Coronary artery (tissue), 2 donors: ENCODE measurements at regions not wholly inside any gene's neighbourhood (a gene's known extent, or its start where the extent isn't known, plus 50 kb on each side); places are given as distances from the start of the nearest gene placed in this dataset.

Experiments
- DNase-seq: peaks from one replicate; pipeline ENCODE4 v3.0.0-alpha.2; 2017; ENCODE audit warnings: low spot score
- H3K27ac ChIP-seq, 2 donors: fragments of 200-600 bp; sonication (generic); one replicate each; pipeline ENCODE4 v1.5.1; 2016 to 2019
- H3K4me3 ChIP-seq: fragments of 200-600 bp; sonication (generic); 2 replicates; pipeline ENCODE4 v1.5.1; 2016; ENCODE audit warnings: mild to moderate bottlenecking, moderate library complexity
- TF ChIP-seq, protein P1 (sequence below): fragments of 200-600 bp; sonication (generic); IDR thresholded peaks from one replicate; pipeline ENCODE4 v1.5.1; 2019; ENCODE audit warnings: antibody characterized with exemption

DNA sequence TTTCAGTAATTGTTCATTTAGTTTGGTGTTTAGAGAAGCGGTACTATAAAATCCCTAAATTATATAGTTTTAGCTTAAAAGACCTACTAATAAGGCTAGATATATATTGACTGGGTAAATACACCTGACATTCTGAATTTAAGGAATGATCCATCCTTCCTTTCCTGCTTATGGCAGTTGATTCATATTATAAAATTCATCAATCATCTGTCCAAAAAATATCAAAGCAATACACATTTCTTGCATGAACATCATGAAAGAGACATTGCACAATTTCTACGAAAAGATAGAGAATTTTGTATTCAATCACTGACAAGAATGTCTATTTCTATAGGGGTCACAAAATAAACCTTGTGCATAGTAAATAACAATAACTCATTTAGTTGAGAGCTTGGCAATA is 514.9 kb downstream of the SLITRK6 start:
- no peak overlapping the region for H3K4me3 ChIP-seq
- H3K27ac ChIP-seq: no peak overlapping the region
- no peak for DNase-seq
- TF ChIP-seq, protein P1, sequence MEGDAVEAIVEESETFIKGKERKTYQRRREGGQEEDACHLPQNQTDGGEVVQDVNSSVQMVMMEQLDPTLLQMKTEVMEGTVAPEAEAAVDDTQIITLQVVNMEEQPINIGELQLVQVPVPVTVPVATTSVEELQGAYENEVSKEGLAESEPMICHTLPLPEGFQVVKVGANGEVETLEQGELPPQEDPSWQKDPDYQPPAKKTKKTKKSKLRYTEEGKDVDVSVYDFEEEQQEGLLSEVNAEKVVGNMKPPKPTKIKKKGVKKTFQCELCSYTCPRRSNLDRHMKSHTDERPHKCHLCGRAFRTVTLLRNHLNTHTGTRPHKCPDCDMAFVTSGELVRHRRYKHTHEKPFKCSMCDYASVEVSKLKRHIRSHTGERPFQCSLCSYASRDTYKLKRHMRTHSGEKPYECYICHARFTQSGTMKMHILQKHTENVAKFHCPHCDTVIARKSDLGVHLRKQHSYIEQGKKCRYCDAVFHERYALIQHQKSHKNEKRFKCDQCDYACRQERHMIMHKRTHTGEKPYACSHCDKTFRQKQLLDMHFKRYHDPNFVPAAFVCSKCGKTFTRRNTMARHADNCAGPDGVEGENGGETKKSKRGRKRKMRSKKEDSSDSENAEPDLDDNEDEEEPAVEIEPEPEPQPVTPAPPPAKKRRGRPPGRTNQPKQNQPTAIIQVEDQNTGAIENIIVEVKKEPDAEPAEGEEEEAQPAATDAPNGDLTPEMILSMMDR: no peak

DNA sequence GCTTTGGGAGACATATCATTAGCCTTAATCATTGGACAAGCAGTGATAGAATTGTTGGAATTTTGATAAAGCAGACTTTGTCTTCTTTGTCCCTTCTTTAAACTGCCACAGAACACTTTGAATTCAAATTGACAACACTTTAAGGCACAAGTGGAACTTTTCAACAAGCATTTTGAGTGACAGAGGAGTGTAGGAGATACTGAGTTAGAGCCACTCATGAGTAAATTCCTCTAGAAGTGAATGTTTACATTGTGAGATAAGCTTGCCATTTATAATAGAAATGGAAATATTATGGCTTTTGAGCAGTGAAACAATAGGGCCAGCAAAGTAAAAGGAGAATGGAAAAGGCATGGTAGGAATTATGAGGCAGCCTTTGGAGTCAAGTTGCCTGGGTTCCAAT is 515.8 kb downstream of the SLITRK6 start:
- no peak for DNase-seq
- Histone ChIP-seq H3K4me3 (no peak overlapping the region), H3K27ac (no peak overlapping the region)
- TF ChIP-seq, protein P1: no peak

DNA sequence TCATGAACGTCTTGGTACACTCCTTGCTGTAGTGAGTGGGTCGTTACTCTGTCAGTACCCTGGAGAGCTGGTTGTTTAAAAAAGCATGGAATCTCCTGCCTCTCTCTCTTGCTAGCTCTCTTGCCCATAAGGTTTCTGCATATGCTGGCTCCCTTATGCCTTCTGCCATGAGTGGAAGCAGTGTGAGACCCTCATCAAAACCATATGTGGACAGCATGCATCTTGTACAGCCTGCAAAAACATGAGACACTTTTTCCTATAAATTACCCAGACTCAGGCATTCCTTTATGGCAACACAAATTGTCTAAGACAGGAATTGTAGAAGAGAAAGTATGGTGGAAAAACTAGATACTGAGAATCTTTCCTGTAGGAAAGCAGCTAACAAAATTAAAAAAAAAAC is 516.3 kb downstream of the SLITRK6 start:
- DNase-seq: no peak
- H3K4me3 ChIP-seq: no peak overlapping the region
- no peak overlapping the region for H3K27ac ChIP-seq
- TF ChIP-seq, protein P1: no peak

DNA sequence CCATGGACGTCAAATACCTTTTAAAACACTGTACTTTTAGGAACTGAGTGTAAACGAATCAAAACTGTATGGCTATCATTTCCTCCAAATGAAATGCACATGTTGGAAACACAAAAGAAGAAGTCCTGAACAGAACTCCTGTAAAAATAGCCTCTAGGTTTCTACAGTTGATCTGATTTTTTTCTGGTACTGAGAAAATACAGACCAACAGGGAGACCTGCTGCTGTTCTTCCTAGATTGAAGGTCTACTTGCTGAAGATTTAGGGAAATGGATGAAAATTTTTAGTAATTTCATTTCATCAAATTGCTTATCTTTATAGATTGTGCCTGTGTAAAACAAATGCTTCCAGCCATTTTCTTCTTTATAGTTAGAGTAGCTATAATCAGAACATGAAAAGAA is 520.4 kb downstream of the SLITRK6 start:
- TF ChIP-seq, protein P1: no peak
- no peak for DNase-seq
- H3K27ac ChIP-seq: no peak overlapping the region
- H3K4me3 ChIP-seq: no peak overlapping the region

DNA sequence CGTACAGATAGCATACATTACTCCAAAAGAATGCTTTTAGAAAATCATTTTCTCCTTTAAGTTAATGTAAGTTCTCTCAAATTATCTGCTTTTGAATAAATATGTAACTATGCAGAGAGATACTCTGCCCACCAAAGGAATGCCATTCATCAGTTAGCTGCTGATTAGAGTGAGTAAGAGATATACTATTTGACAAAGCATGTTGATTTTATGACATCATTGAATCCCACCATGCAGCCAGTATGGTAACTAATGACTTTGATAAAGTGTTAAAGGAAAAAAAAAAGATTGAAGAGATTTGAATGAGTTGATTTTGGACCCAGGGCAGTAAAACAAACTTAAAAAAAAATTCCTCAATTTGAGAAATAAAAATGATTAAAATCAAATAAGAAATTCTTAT is 521.5 kb downstream of the SLITRK6 start:
- no peak overlapping the region for H3K27ac ChIP-seq
- DNase-seq: no peak
- TF ChIP-seq, protein P1: no peak
- H3K4me3 ChIP-seq: no peak overlapping the region

DNA sequence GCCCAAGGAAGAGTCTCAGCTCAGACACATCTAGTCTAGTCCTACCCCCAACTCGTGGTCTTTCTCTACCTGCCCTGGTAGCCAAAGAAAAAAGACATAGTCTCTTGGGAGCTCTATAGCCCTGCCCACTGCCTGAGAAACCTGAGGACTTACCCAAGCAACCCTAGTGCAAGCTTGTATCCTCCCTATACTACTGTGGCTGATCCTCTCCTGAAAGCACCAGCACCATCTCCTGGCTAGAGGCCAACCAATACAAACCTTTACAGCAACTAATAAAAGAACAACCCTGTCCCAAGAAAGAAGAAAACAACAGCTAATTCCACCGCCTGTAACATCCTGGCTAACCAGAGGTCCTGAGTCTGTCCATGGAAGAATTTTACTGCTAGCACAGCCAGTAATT is 532.4 kb downstream of the SLITRK6 start:
- DNase-seq: no peak
- Histone ChIP-seq H3K4me3 (no peak overlapping the region), H3K27ac (no peak overlapping the region)
- TF ChIP-seq, protein P1: no peak

DNA sequence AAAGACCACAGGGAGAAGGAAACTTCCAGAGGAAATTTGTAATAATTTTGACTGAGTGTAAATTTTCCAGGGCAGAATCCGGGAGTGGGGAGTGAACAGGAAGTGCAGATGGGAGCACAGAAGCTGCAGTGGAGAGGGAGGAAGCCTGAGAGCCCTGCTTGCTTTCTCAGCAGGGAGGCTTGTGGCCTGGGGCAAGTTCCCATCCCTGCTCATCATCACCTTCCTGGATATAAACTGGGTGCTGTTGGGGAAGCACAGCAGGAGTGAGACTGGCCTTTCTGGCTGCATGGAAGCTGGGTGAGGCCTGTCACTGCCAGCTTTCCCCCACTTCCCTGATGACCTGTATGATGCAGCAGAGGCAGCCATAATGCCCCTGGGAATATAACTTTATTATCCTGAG is 532.9 kb downstream of the SLITRK6 start:
- Histone ChIP-seq H3K4me3 (no peak overlapping the region), H3K27ac (no peak overlapping the region)
- no peak for DNase-seq
- TF ChIP-seq, protein P1: no peak
